ENCODE measurements at regions not wholly inside any gene's neighbourhood (a gene's known extent, or its start where the extent isn't known, plus 50 kb on each side); places are given as distances from the start of the nearest gene placed in this dataset.

- no peak for TF ChIP-seq EZH2 (IDR thresholded peaks at IDR 0.05)
- TF ChIP-seq POLR2AphosphoS5 (IDR thresholded peaks at IDR 0.05; ENCODE audit: borderline replicate concordance, low read depth, low read length): no peak
- TF ChIP-seq FOXP2 (optimal IDR thresholded peaks at IDR 0.05; ENCODE audit: control extremely low read depth, extremely low read length, insufficient read depth): no peak
Measured at GRCh38 chr6:85394853-85395538, 54.9 kb upstream of the NT5E start.
